ENCODE measurements at regions not wholly inside any gene's neighbourhood (a gene's known extent, or its start where the extent isn't known, plus 50 kb on each side); places are given as distances from the start of the nearest gene placed in this dataset.

- TF ChIP-seq CTCF (IDR thresholded peaks at IDR 0.05; ENCODE audit: poor library complexity) (no peak), EZH2 (IDR thresholded peaks at IDR 0.05; ENCODE audit: borderline replicate concordance) (no peak)
Observed at GRCh38 chr1:34379911-34380310, 203.2 kb downstream of the C1orf94 start.

All from hepatocyte (in vitro differentiated cells).